Activated CD4-positive, alpha-beta T cell treated with anti-CD3 and anti-CD28 coated beads, Interleukin-2, amount 10 ng/mL, durations not matched to agents 7 days and 5 days (primary cell): ENCODE measurements at regions not wholly inside any gene's neighbourhood (a gene's known extent, or its start where the extent isn't known, plus 50 kb on each side); places are given as distances from the start of the nearest gene placed in this dataset.

Experiments
- CTCF ChIA-PET: fragments of 350-600 bp; sonication (Branson Sonifier 250); formaldehyde crosslinking; loops from one replicate; lab custom pipeline; 2021; ENCODE audit warnings: antibody characterized with exemption; lab: Charles Lee
- POLR2A ChIA-PET: fragments of 350-600 bp; sonication (Branson Sonifier 250); formaldehyde crosslinking; loops from one replicate; lab custom pipeline; 2021; ENCODE audit warnings: antibody characterized with exemption; lab: Charles Lee
- DNase-seq: peaks from one replicate; pipeline ENCODE4 v3.0.0-alpha.2; 2020
- H3K27ac Mint-ChIP-seq: one replicate; pipeline ENCODE4 v1.8.0; 2021; ENCODE audit warnings: mild to moderate bottlenecking, moderate library complexity, mixed read lengths
- H3K27me3 Mint-ChIP-seq: one replicate; pipeline ENCODE4 v1.8.0; 2021; ENCODE audit warnings: mixed read lengths
- H3K36me3 Mint-ChIP-seq: one replicate; pipeline ENCODE4 v1.8.0; 2021; ENCODE audit warnings: low read depth, mixed read lengths
- H3K4me1 Mint-ChIP-seq: one replicate; pipeline ENCODE4 v1.8.0; 2021; ENCODE audit warnings: mixed read lengths
- H3K4me3 Mint-ChIP-seq: one replicate; pipeline ENCODE4 v1.8.0; 2021; ENCODE audit warnings: mild to moderate bottlenecking, moderate library complexity, mixed read lengths
- H3K9me3 Mint-ChIP-seq: one replicate; pipeline ENCODE4 v1.8.0; 2021; ENCODE audit warnings: mixed read lengths

DNA sequence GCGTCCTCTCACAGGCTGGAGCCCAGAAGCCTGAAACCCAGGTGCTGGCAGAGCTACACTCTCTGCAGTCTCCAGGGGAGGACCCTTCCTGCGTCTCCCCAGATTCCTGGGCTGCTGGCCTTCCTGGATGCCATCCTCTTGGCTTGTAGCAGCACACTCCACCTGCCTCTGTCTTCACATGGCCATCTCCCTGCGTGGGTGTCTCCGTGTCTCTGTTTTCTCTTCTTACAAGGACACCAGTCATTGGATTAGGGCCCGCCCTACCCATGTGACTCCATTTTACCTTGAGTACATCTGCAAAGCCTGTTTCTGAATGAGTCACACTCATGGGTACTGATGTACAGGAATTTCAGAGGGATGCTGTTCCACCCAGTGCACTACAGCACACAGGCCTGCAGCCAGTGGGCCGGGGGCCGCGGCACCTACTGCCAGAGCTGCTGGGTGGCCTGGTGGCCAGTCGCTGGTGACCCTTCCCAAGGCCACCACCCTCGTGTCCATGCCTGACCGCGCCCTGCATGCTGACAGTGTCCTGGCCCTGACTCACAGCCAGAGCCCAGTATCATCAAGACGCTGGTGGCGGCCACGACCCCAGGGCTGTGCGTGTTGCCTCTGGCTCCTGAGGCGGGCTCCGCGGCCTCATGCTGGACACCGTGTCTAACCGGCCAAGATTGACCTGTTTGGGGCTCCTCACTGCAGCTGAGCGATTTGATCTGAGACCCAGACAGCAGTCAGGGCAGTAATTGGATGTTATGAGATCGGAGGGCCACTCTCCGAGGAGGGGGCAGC lies 63.6 kb upstream of the NKX1-1 start:
- Mint-ChIP-seq H3K4me3 (no peak overlapping the region), H3K27ac (no peak overlapping the region), H3K27me3 (peaks cover 3% of the 10 kb centered on the region), H3K4me1 (no peaks in the 10 kb centered on the region), H3K36me3 (no peaks in the 10 kb centered on the region), H3K9me3 (peaks cover 12% of the 10 kb centered on the region)
- ChIA-PET POLR2A (no interaction called here), CTCF (no interaction called here)
- no peak for DNase-seq

DNA sequence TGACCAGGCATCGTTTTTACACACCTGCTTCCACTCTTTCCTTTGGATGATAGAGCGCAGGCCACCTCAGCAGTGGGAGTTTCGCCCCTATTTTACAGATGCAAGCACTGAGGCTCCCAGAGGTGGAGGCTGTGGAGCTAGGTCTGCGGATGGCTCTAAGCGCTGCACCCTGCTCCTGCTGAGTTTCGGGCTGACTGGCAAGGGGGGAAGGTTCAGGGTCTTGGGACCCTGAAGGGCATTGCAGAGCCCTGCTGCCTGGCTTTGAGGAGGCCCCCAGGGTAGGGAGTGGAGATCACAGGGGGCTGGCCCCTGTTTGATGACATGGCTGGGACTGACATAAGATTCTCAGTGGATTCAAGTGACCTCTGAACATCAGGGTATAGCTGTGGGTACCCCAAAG lies 62.8 kb upstream of the NKX1-1 start:
- Mint-ChIP-seq H3K4me3 (no peak overlapping the region), H3K9me3 (peaks cover 12% of the 10 kb centered on the region), H3K36me3 (no peaks in the 10 kb centered on the region), H3K4me1 (no peaks in the 10 kb centered on the region), H3K27me3 (peaks cover 3% of the 10 kb centered on the region), H3K27ac (no peak overlapping the region)
- CTCF ChIA-PET, result no interaction called here
- no peak for DNase-seq
- POLR2A ChIA-PET, result no interaction called here

DNA sequence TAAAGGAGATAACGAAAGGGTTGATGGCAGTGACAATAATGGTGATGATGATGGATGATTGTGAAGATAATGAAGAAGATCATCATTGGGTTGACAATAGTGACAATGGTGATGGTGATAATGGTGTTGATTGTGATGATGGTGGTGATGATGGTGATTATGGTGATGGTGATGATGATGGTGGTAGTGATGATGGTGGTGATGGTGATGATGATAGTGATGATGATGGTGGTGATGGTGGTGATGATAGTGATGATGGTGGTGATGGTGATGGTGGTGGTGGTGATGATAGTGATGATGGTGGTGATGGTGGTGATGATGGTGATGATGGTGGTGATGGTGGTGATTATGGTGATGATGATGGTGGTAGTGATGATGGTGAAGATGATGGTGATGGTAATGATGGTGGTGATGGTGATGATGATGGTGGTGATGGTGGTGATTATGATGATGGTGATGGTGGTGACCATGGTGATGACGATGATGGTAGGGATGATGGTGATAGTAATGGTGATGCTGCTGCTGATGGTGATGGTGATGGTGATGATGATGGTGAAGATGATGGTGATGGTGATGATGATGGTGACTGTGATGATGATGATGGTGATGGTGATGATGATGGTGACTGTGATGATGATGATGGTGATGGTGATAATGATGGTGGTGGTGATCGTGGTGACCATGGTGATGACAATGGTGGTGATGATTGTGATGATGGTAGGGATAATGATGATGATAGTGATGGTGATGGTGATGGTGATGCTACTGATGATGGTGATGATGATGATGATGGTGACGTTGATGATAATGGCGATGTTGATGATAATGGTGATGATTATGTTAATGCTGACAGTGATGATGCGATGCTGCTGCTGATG lies 61.6 kb upstream of the NKX1-1 start:
- Mint-ChIP-seq H3K27me3 (peaks cover 3% of the 10 kb centered on the region), H3K36me3 (no peaks in the 10 kb centered on the region), H3K4me3 (no peak overlapping the region), H3K4me1 (no peaks in the 10 kb centered on the region), H3K9me3 (peaks cover 12% of the 10 kb centered on the region), H3K27ac (peak overlapping the region; percentile 1)
- ChIA-PET POLR2A (no interaction called here), CTCF (no interaction called here)
- no peak for DNase-seq

DNA sequence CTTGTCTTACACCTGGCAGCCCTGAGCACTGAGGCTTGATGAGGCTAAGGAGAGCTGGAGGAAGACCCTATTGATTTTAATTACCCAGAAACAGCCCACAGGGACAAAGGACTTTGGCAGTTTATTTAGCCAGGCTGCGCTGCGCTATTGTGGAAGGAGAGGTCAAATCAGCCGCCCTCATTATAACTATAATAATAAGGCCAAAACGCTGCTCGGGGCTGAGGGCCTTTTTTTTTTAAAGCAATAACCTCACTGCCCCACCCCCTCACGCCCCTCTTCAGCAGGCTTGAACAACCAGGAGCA lies 60.6 kb upstream of the NKX1-1 start:
- Mint-ChIP-seq H3K27ac (no peak overlapping the region), H3K4me1 (no peaks in the 10 kb centered on the region), H3K9me3 (peaks cover 12% of the 10 kb centered on the region), H3K27me3 (no peaks in the 10 kb centered on the region), H3K36me3 (no peaks in the 10 kb centered on the region), H3K4me3 (no peak overlapping the region)
- POLR2A ChIA-PET, result no interaction called here
- no peak for DNase-seq
- CTCF ChIA-PET, result interaction anchor here (0.7 kb wide), 1 partner anchor 66 kb away, joined by 5 read pairs; no protein-coding TSS in a partner anchor

DNA sequence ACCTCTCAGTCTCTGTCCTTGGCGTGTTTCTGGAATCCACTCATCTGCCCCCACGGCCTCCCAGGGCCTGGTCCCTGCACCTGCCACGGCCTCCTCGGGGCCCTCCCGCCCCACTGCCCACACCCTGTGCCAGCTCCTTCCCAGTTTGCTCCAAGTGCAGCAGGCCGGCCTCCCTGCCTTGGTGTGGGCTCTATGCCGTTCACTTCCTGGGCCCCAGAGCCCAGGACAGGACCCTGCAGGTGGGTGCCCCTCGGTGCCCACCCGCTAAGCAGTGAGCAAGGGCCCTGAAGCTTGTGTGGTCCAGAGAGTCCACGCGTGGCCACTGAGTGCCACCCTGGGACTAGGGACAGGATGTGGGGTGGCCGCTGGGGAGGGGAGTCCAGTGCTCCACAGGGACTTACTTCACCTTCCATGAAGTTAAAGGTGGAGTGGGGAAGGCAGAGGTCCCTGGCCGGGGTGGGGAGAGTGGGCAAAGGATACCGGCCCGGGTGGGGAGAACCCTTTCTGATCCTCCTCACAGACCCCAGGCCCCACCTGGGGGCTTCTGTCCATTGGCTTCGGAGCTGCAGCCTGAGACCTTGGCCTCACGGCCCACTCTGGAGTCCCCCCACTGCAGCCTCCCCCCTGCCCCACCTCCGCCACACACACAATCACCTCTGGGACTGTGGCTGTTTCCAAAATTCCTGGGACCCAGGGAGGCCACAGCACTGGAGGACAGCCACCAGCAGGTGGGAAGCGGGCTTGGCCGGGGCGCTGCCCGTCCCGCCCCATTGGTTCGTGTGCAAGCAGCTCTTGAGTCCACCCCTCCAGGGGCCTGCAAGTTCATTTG lies 60.0 kb upstream of the NKX1-1 start:
- no peak for DNase-seq

DNA sequence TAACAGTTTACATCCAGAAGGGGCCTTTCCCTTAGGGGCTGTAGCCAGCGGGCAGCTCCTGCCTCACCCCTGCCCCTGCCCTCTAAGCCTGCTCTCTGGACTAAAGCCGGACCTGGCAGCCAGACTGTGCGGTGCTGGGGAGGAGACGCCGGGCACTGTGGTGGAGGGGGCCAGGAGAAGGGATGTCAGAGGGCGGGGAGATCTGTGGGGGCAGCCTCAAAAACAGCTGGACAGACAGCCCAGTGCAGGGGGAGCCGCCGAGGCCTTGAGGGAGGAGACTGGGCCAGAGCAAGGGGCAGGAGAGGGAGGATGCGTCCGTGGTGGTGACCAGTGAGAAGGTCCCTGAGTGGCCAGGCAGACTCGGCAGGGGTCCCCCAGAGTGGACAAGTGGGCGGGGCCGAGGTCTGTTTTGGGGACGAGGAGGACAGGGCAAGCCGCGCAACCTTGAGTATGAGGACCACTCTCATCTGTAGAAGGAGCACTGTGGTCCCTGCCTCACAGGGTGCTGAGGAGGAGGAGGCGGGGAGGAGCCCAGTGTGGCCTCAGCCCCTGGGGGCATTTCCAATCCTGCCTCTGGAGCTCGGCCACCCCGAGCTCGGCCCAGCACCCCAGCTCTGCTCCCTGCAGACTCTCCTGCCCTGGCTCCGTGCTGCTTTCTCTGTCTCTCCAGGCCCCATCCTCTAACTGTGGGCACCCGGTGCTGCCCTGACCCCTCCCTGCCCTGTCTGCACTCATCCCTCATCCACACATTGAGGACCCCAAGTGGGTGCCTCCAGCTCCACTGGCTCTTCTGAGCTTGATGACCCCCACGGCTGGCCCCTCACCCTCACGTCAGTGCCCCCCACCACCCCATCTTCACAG lies 59.2 kb upstream of the NKX1-1 start:
- DNase-seq, result no peak
- POLR2A ChIA-PET, result no interaction called here
- Mint-ChIP-seq H3K4me1 (no peaks in the 10 kb centered on the region), H3K36me3 (no peaks in the 10 kb centered on the region), H3K27me3 (peaks cover 1% of the 10 kb centered on the region), H3K27ac (no peak overlapping the region), H3K4me3 (no peak overlapping the region), H3K9me3 (peaks cover 12% of the 10 kb centered on the region)
- CTCF ChIA-PET, result no interaction called here

More for the DNA sequence above, 60.0 kb upstream of the NKX1-1 start:
- Mint-ChIP-seq H3K27me3 (no peaks in the 10 kb centered on the region), H3K4me3 (no peak overlapping the region), H3K9me3 (peaks cover 12% of the 10 kb centered on the region), H3K36me3 (no peaks in the 10 kb centered on the region), H3K27ac (no peak overlapping the region), H3K4me1 (no peaks in the 10 kb centered on the region)
- ChIA-PET CTCF (interaction anchor here (0.7 kb wide), 1 partner anchor 66 kb away, joined by 5 read pairs; no protein-coding TSS in a partner anchor), POLR2A (no interaction called here)

DNA sequence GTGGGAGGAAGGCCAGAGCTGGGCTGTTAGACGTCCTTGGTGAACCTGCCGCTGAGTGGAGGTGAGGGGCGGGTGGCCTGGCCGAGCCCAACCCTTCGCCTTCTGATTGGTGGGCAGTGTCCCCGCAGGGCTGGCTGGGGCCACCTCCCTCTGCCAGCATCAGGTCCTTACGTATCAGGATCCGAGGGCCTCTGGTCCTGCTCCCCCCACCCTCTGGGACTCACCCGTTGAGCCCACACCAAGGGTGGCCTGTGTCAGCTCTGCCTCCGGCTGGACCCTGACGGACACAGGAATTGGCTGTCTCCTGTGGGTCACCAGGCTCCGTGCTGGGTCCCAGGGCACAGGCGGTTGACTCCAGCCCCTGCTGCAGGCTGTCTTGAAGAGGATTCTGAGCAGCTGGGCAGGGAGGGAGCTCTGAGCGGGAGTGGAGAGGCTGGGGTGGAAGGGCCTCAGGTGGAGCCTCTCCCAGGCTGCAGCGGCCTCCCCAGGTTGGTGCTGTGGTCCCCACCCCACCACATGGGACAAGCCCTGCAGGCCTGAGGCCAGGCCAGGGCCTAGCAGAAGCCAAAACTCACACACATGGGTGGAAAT lies 58.4 kb upstream of the NKX1-1 start:
- ChIA-PET CTCF (no interaction called here), POLR2A (no interaction called here)
- Mint-ChIP-seq H3K9me3 (peaks cover 12% of the 10 kb centered on the region), H3K36me3 (no peaks in the 10 kb centered on the region), H3K27ac (no peak overlapping the region), H3K4me3 (no peak overlapping the region), H3K4me1 (no peaks in the 10 kb centered on the region), H3K27me3 (peaks cover 3% of the 10 kb centered on the region)
- no peak for DNase-seq

DNA sequence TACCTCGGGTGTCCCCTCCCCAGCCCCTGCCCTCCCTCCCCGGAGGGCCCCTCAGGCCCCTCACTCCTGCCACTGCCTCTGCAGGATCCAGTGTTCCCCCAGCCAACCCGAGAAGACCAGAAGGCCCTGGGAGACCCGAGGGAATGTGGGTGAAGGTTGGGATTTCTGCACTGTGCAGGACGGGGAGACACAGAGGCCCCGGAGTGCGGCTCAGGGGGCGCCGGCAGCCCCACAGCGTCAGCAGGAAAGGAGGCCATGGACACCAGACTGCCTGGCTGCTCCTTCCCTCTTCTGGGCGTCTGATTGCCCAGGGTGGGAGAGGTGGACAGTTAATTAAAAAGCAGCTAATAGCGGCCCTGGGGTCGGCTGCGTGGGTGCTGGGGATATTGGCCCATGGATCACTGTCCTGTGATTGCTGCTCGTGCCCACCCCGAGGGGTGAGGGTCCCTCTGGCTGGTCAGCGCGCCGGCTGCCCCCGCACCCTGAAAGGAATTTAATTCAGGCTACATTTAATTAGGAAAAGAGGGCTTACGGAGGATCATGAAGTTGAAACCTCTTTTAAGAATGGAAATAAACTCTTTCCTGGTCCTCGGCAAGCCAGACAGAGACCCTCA lies 57.8 kb upstream of the NKX1-1 start:
- no peak overlapping the region for H3K27ac Mint-ChIP-seq
- ChIA-PET CTCF (no interaction called here), POLR2A (no interaction called here)
- no peak overlapping the region for H3K4me3 Mint-ChIP-seq
- peaks cover 12% of the 10 kb centered on the region for H3K9me3 Mint-ChIP-seq
- H3K27me3 Mint-ChIP-seq, result peaks cover 3% of the 10 kb centered on the region
- no peaks in the 10 kb centered on the region for H3K4me1 Mint-ChIP-seq
- no peaks in the 10 kb centered on the region for H3K36me3 Mint-ChIP-seq
- no peak for DNase-seq

DNA sequence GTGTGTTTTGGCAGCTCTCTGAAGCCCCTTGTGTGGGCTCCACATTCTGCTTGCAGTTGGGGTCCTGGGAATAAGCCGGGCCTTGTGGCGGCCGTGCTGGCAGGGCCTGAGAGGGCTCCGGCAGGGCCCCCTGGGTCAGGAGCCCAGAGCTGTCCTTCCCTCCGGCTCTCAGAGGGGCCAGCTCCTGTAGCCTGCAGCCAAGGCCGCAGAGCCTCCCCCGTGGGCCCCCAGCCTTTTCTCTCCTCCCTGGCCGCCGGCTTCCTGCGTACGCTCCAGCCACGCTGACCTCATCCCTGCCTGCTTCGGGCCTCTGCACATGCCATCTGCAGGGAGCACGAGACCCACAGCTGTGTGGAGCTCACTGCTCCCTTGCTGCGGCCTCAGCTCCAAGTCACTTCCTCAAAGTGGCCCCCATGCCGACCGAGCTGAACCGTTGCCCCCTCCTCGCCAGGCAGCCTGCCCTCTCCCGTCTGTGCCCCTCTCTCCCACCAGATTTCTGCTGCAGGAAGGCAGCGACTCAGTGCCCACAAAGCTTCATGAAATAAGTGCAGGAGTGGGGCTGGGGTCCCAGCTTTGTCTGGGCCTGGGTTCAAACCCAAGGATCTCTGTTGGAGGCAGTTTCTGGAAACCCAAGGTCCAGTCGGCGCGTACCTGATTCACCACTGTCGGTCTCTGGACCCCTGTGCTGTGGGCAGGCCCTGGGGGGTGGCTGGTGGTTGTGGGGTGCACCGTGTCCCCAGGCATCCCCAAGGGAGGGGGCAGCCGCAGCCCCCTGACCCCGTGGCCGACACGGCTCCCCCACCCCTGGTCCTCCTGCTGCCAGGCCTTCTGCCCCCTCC lies 57.1 kb upstream of the NKX1-1 start:
- Mint-ChIP-seq H3K4me3 (no peak overlapping the region), H3K27ac (no peak overlapping the region), H3K27me3 (peaks cover 4% of the 10 kb centered on the region), H3K4me1 (no peaks in the 10 kb centered on the region), H3K36me3 (no peaks in the 10 kb centered on the region), H3K9me3 (peaks cover 10% of the 10 kb centered on the region)
- CTCF ChIA-PET, result no interaction called here
- DNase-seq, result no peak
- POLR2A ChIA-PET, result no interaction called here

DNA sequence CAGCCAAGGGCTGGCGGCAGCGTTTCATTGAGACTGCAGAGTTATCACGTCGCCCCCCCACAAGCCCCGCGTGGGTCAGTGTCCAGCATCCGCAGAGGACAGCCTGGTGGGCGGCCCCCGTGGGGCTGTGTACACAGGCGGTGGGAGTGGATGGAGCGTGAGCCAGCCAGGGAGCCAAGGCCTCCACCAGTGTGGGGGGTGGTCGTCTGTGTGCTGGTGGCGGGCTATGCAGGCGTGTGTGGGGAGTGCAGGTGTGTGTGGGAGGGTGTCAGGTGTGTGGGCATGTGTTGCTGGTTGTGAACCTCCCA lies 56.5 kb upstream of the NKX1-1 start:
- no peak for DNase-seq
- no peak overlapping the region for H3K4me3 Mint-ChIP-seq
- peaks cover 5% of the 10 kb centered on the region for H3K9me3 Mint-ChIP-seq
- CTCF ChIA-PET, result no interaction called here
- H3K27ac Mint-ChIP-seq, result no peak overlapping the region
- H3K4me1 Mint-ChIP-seq, result no peaks in the 10 kb centered on the region
- POLR2A ChIA-PET, result no interaction called here
- H3K36me3 Mint-ChIP-seq, result no peaks in the 10 kb centered on the region
- peaks cover 8% of the 10 kb centered on the region for H3K27me3 Mint-ChIP-seq

DNA sequence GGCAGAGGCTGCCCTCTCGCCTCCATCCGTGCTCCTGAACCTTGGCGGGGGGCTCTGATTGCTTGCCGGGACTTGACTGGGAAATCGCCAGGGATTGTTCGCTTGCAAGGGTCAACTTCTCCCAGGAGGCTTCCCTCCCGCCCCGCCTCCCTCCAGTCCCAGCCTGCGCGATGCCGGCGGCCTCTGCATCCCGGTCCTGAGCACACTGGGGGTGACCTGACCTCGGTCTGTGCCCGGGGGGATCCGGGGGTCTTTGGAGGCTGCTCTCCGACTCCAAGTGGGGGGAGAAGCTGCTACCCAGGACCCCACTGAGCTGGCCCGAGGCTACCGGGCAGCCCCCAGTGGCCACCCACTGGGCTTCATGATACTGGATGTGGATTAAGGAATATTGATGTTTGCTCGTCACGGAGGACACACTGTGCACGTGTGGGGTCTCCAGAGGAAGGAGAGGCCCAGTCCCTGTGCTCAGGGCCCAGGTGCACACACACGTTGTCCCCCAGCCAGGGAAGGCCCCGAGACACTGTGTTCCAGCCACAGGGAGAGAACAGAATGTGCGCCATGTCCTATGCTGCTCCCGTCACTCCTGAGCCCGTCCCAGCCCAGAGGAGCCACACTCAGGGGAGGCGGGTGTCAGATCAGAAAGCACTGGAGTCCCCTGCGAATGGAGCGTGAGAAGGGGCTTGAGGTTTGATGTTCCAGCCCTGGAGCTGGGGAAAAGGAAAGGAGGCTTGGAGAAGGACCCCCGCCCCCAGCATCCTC lies 55.9 kb upstream of the NKX1-1 start:
- no peak for DNase-seq

More for the DNA sequence above, 55.9 kb upstream of the NKX1-1 start:
- POLR2A ChIA-PET, result no interaction called here
- peaks cover 8% of the 10 kb centered on the region for H3K27me3 Mint-ChIP-seq
- CTCF ChIA-PET, result no interaction called here
- H3K27ac Mint-ChIP-seq, result no peak overlapping the region
- no peak overlapping the region for H3K4me3 Mint-ChIP-seq
- no peaks in the 10 kb centered on the region for H3K4me1 Mint-ChIP-seq
- no peaks in the 10 kb centered on the region for H3K36me3 Mint-ChIP-seq
- no peaks in the 10 kb centered on the region for H3K9me3 Mint-ChIP-seq
